AG04450 (cell line): ENCODE measurements at regions not wholly inside any gene's neighbourhood (a gene's known extent, or its start where the extent isn't known, plus 50 kb on each side); places are given as distances from the start of the nearest gene placed in this dataset.

Source experiments
- CTCF ChIA-PET: fragments of 300-600, 350-600 bp; formaldehyde crosslinking; extraction: SDS; loops from one replicate; lab custom pipeline; 2022; ENCODE audit warnings: antibody characterized with exemption, inconsistent platforms; lab: Charles Lee
- POLR2A ChIA-PET: fragments of 350-600 bp; formaldehyde crosslinking; extraction: SDS; loops from one replicate; lab custom pipeline; 2021; ENCODE audit warnings: antibody characterized with exemption, inconsistent platforms; lab: Yijun Ruan, JAX
- DNase-seq: peaks from one replicate; pipeline ENCODE4 v3.0.0-alpha.2; 2011; ENCODE audit warnings: low read depth, low spot score
- H3K27ac ChIP-seq: one replicate; pipeline ENCODE4 v1.5.1; 2012; ENCODE audit warnings: low read depth, low read length, control low read depth
- H3K27me3 ChIP-seq: one replicate; pipeline ENCODE4 v1.6.0; 2012; ENCODE audit warnings: low read length; ENCODE audit not compliant: control insufficient read depth, insufficient read depth
- H3K4me3 ChIP-seq: 2 replicates; pipeline ENCODE4 v1.5.1; 2011; ENCODE audit warnings: mild to moderate bottlenecking, low read depth, low read length, control low read depth
- H3K9me3 ChIP-seq: 2 replicates; pipeline ENCODE4 v1.5.1; 2012; ENCODE audit warnings: low read length; ENCODE audit not compliant: control insufficient read depth, insufficient read depth
- CTCF ChIP-seq: IDR thresholded peaks from 2 replicates; pipeline ENCODE4 v1.5.1; 2011; ENCODE audit warnings: low read depth, low read length, control low read depth, inconsistent platforms

GRCh38 chr16:87043231-87044031, 273.8 kb downstream of the C16orf95 start:
- ChIA-PET CTCF (interaction anchor here (1.3 to 1.4 kb wide), 2 partner anchors 19 to 479 kb away, joined by 4 to 12 read pairs; no protein-coding TSS in a partner anchor), POLR2A (interaction anchor here (0.6 kb wide), 1 partner anchor 17 kb away, joined by 6 read pairs; no protein-coding TSS in a partner anchor)
- Histone ChIP-seq H3K4me3 (no peak overlapping the region), H3K27me3 (peaks cover 11% of the 10 kb centered on the region), H3K27ac (no peak overlapping the region), H3K9me3 (no peaks in the 10 kb centered on the region)
- DNase-seq: peak; percentile 30
- no peak for TF ChIP-seq CTCF

DNA sequence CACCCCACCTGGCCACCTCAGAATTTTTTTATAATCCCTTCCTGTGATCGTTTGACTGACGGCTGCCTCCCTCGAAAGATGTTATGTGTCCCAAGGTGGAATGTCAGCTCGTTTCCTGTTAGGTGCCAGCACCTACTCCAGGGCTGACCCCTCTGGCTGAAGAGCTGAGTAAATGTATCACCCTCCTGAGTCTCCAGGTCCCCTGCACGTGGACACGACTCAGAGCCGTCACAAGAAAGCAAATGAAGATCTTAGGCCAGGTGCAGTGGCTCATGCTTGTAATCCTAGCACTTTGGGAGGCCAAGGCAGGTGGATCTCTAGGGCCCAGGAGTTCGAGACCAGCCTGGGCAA, 273.2 kb downstream of the C16orf95 start:
- ChIA-PET CTCF (interaction anchor here (1.3 to 1.4 kb wide), 2 partner anchors 19 to 479 kb away, joined by 4 to 12 read pairs; no protein-coding TSS in a partner anchor), POLR2A (no interaction called here)
- no peak for DNase-seq
- no peak overlapping the region for H3K27ac ChIP-seq
- H3K27me3 ChIP-seq: peaks cover 15% of the 10 kb centered on the region
- H3K4me3 ChIP-seq: no peak overlapping the region
- no peak for TF ChIP-seq CTCF
- no peaks in the 10 kb centered on the region for H3K9me3 ChIP-seq

DNA sequence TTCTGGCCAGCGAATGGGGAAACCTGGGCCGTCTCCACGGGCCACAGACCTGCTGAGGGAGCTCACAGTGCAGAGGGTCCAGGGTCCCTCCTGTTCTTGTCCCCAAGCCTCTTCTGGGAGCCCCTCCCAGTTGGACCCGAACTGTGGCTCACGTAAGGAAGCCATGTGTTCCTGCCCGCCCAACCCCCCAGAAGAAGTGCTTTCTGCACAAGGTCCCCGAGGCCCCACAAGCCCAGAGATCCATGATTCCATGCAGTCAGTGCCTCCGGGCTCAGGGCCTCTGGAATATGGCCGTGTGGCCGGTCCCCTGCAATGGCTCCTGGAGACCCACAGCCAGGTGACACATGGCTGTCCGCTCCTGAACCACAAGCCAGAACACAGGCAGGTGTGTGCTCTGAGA, 272.4 kb downstream of the C16orf95 start:
- no peak for TF ChIP-seq CTCF
- H3K4me3 ChIP-seq: no peak overlapping the region
- H3K27ac ChIP-seq: no peak overlapping the region
- H3K27me3 ChIP-seq: peaks cover 13% of the 10 kb centered on the region
- ChIA-PET CTCF (no interaction called here), POLR2A (no interaction called here)
- H3K9me3 ChIP-seq: no peaks in the 10 kb centered on the region
- no peak for DNase-seq

DNA sequence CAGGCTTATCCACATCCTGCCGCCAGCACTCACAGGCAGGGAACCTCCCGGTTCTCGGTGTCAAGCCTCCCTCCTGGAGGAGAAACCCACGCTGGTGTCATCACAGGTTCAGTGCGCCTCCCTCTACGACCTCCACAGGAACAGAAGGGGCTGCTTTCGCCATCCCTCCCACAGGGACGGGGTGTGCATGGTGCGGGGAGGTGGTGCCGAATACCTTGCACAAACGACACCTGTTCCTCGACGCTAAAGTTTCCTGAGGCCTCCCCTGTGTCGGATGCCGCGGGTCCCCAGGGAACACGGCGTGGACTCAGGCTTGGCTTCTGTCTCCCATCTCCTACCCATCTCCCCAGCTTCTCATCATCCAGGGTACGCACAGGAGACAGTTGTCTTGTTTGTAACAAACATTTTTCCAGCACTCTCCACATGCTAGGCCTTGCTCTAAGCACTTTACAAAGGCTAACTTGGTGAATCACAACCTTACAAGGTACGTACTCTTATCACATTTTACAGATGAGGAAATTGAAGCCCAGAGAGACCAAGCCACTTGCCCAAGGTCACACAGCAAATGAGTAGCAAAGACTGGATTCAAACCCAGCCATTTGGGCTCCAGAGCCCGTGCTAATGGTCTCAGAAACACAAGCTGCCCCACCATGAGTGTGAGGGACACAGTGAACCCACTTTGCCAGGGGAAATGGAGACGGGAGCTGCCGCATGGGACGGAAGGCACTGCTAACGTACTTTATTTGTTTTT, 271.6 kb downstream of the C16orf95 start:
- H3K27me3 ChIP-seq: peaks cover 11% of the 10 kb centered on the region
- no peak for DNase-seq
- ChIA-PET CTCF (interaction anchor here (7.5 kb wide), 1 partner anchor 17 kb away, joined by 43 read pairs; no protein-coding TSS in a partner anchor), POLR2A (no interaction called here)
- H3K27ac ChIP-seq: no peak overlapping the region
- no peaks in the 10 kb centered on the region for H3K9me3 ChIP-seq
- no peak for TF ChIP-seq CTCF
- no peak overlapping the region for H3K4me3 ChIP-seq
